Trophoblast cell (in vitro differentiated cells and primary cell): ENCODE measurements at regions not wholly inside any gene's neighbourhood (a gene's known extent, or its start where the extent isn't known, plus 50 kb on each side); places are given as distances from the start of the nearest gene placed in this dataset.

Experiments used
- DNase-seq, 2 donors: peaks; one replicate each; pipeline ENCODE4 v3.0.0-alpha.2; 2016
- H2AFZ ChIP-seq: 2 replicates; pipeline ENCODE4 v1.6.1; 2013; ENCODE audit warnings: low read length, moderate library complexity, mild to moderate bottlenecking; ENCODE audit not compliant: insufficient read depth, poor library complexity
- H2AK5ac ChIP-seq: 2 replicates; pipeline ENCODE4 v1.6.1; 2013; ENCODE audit warnings: mild to moderate bottlenecking, low read length
- H2BK120ac ChIP-seq: 2 replicates; pipeline ENCODE4 v1.6.1; 2013; ENCODE audit warnings: low read length, mild to moderate bottlenecking, moderate library complexity; ENCODE audit not compliant: insufficient read depth, poor library complexity
- H2BK12ac ChIP-seq: 2 replicates; pipeline ENCODE4 v1.6.1; 2013; ENCODE audit warnings: mild to moderate bottlenecking, low read length, moderate library complexity
- H2BK5ac ChIP-seq: 2 replicates; pipeline ENCODE4 v1.6.1; 2013; ENCODE audit warnings: low read length, low read depth, moderate library complexity, mild to moderate bottlenecking; ENCODE audit not compliant: poor library complexity
- H3K14ac ChIP-seq: 2 replicates; pipeline ENCODE4 v1.6.1; 2013; ENCODE audit warnings: mild to moderate bottlenecking, low read length
- H3K18ac ChIP-seq: 2 replicates; pipeline ENCODE4 v1.6.1; 2013; ENCODE audit warnings: mild to moderate bottlenecking, low read length
- H3K23ac ChIP-seq: 2 replicates; pipeline ENCODE4 v1.6.1; 2013; ENCODE audit warnings: low read length
- H3K27ac ChIP-seq: 2 replicates; pipeline ENCODE4 v1.5.1; 2013; ENCODE audit warnings: low read depth, mild to moderate bottlenecking, inconsistent platforms, low read length, moderate library complexity
- H3K27me3 ChIP-seq: 2 replicates; pipeline ENCODE4 v1.6.1; 2013; ENCODE audit warnings: inconsistent platforms, mild to moderate bottlenecking, low read length, moderate library complexity; ENCODE audit not compliant: insufficient read depth
- H3K36me3 ChIP-seq, 2 experiments: 1 replicate in 1 of 2; 2 replicates in 1 of 2; pipeline ENCODE4 v1.6.1; 2013; ENCODE audit warnings: low read length in 2 of 2, mild to moderate bottlenecking in 2 of 2, moderate library complexity in 1 of 2; ENCODE audit not compliant: insufficient read depth in 2 of 2, control insufficient read depth in 1 of 2
- H3K4ac ChIP-seq: 2 replicates; pipeline ENCODE4 v1.6.1; 2013; ENCODE audit warnings: low read depth, mild to moderate bottlenecking, low read length, moderate library complexity
- H3K4me1 ChIP-seq, 2 experiments: 1 replicate in 1 of 2; 2 replicates in 1 of 2; pipeline ENCODE4 v1.6.1; 2013; ENCODE audit warnings: low read length in 2 of 2, mild to moderate bottlenecking in 2 of 2, moderate library complexity in 1 of 2; ENCODE audit not compliant: insufficient read depth in 2 of 2, control insufficient read depth in 1 of 2
- H3K4me2 ChIP-seq: 2 replicates; pipeline ENCODE4 v1.6.1; 2013; ENCODE audit warnings: inconsistent platforms, mild to moderate bottlenecking, low read length, moderate library complexity
- H3K4me3 ChIP-seq: 2 replicates; pipeline ENCODE4 v1.5.1; 2013; ENCODE audit warnings: mild to moderate bottlenecking, low read depth, low read length, inconsistent platforms
- H3K79me1 ChIP-seq: one replicate; pipeline ENCODE4 v1.6.1; 2013; ENCODE audit warnings: low read length
- H3K79me2 ChIP-seq: 2 replicates; pipeline ENCODE4 v1.6.1; 2013; ENCODE audit warnings: low read length, mild to moderate bottlenecking; ENCODE audit not compliant: control insufficient read depth, insufficient read depth, poor library complexity
- H3K9ac ChIP-seq: 2 replicates; pipeline ENCODE4 v1.6.1; 2013; ENCODE audit warnings: mild to moderate bottlenecking, low read length
- H3K9me3 ChIP-seq: 2 replicates; pipeline ENCODE4 v1.6.1; 2013; ENCODE audit warnings: low read depth, mild to moderate bottlenecking, control low read depth, inconsistent platforms, low read length; ENCODE audit not compliant: insufficient read depth
- H4K12ac ChIP-seq: 2 replicates; pipeline ENCODE4 v1.6.1; 2013; ENCODE audit warnings: low read depth, mild to moderate bottlenecking, low read length, moderate library complexity
- H4K8ac ChIP-seq: 2 replicates; pipeline ENCODE4 v1.6.1; 2013; ENCODE audit warnings: low read depth, mild to moderate bottlenecking, low read length, moderate library complexity
- H4K91ac ChIP-seq: one replicate; pipeline ENCODE4 v1.6.1; 2013; ENCODE audit warnings: low read depth, mild to moderate bottlenecking, low read length, moderate library complexity
- WGBS: extraction: QIAGEN DNeasy Blood & Tissue Kit; methylation state at CpG from one replicate; pipeline ENCODE4 v1.1.7; 2013; ENCODE audit warnings: missing lambda C conversion rate; ENCODE audit not compliant: insufficient read length, insufficient coverage; ENCODE audit errors: extremely low coverage; 5-methylcytosine and 5-hydroxymethylcytosine counted together

- Histone ChIP-seq H3K36me3 (no peaks in the 10 kb centered on the region), H4K12ac (no peak overlapping the region), H3K23ac (no peak overlapping the region), H2BK5ac (no peak overlapping the region), H3K79me1 (no peaks in the 10 kb centered on the region), H3K4ac (no peak overlapping the region), H3K14ac (no peak overlapping the region), H2AFZ (no peak overlapping the region), H3K18ac (no peak overlapping the region), H3K9ac (no peak overlapping the region), H3K9me3 (no peaks in the 10 kb centered on the region), H3K4me2 (no peak overlapping the region), H4K8ac (no peak overlapping the region), H2AK5ac (no peak overlapping the region), H2BK12ac (no peak overlapping the region), H3K4me1 (no peaks in the 10 kb centered on the region), H3K27ac (no peak overlapping the region), H4K91ac (no peak overlapping the region), H2BK120ac (no peak overlapping the region), H3K27me3 (no peaks in the 10 kb centered on the region), H3K79me2 (no peaks in the 10 kb centered on the region), H3K4me3 (no peak overlapping the region)
- DNase-seq: no peak
- no CpG with 5 or more reads among the region's 11 CpGs for WGBS
These were observed 615.4 kb downstream of the PTPRU start for GRCh38 chr1:29851691-29852090.

- WGBS: no CpG with 5 or more reads among the region's 14 CpGs
These were observed 613.9 kb downstream of the PTPRU start for GRCh38 chr1:29849991-29850757.

GRCh38 chr1:29849038-29849750 lies 612.9 kb downstream of the PTPRU start:
- DNase-seq: peak; percentile 17 to 58
- Histone ChIP-seq H4K12ac (no peak overlapping the region), H3K9ac (no peak overlapping the region)

More at GRCh38 chr1:29849991-29850757, 613.9 kb downstream of the PTPRU start:
- no peak overlapping the region for H3K9ac ChIP-seq
- H2AFZ ChIP-seq: no peak overlapping the region
- no peak overlapping the region for H3K27ac ChIP-seq
- no peaks in the 10 kb centered on the region for H3K9me3 ChIP-seq
- H2BK5ac ChIP-seq: no peak overlapping the region
- H2AK5ac ChIP-seq: no peak overlapping the region
- H4K8ac ChIP-seq: no peak overlapping the region
- H2BK12ac ChIP-seq: no peak overlapping the region
- H3K36me3 ChIP-seq: no peaks in the 10 kb centered on the region
- H3K4me2 ChIP-seq: no peak overlapping the region
- H3K4ac ChIP-seq: no peak overlapping the region
- DNase-seq: no peak
- no peak overlapping the region for H3K4me3 ChIP-seq
- no peaks in the 10 kb centered on the region for H3K27me3 ChIP-seq
- no peaks in the 10 kb centered on the region for H3K79me1 ChIP-seq
- no peaks in the 10 kb centered on the region for H3K79me2 ChIP-seq
- no peak overlapping the region for H3K18ac ChIP-seq
- no peaks in the 10 kb centered on the region for H3K4me1 ChIP-seq
- no peak overlapping the region for H3K23ac ChIP-seq
- no peak overlapping the region for H3K14ac ChIP-seq
- no peak overlapping the region for H4K12ac ChIP-seq
- no peak overlapping the region for H4K91ac ChIP-seq
- no peak overlapping the region for H2BK120ac ChIP-seq

GRCh38 chr1:29845910-29846309 lies 609.6 kb downstream of the PTPRU start:
- Histone ChIP-seq H3K23ac (no peak overlapping the region), H3K4me2 (no peak overlapping the region), H2BK120ac (no peak overlapping the region), H2BK5ac (no peak overlapping the region), H3K27me3 (no peaks in the 10 kb centered on the region), H4K12ac (no peak overlapping the region), H3K36me3 (no peaks in the 10 kb centered on the region), H2AK5ac (no peak overlapping the region), H3K79me2 (no peaks in the 10 kb centered on the region), H3K4me1 (no peaks in the 10 kb centered on the region), H3K14ac (no peak overlapping the region), H3K4ac (no peak overlapping the region), H3K18ac (no peak overlapping the region), H4K8ac (no peak overlapping the region), H3K4me3 (no peak overlapping the region), H3K9me3 (peaks cover 11% of the 10 kb centered on the region), H3K79me1 (no peaks in the 10 kb centered on the region), H3K9ac (no peak overlapping the region), H4K91ac (no peak overlapping the region), H3K27ac (no peak overlapping the region), H2BK12ac (no peak overlapping the region), H2AFZ (no peak overlapping the region)
- no CpG with 5 or more reads among the region's 12 CpGs for WGBS
- DNase-seq: no peak

More at GRCh38 chr1:29849038-29849750, 612.9 kb downstream of the PTPRU start:
- no peak overlapping the region for H2BK120ac ChIP-seq
- H3K4me1 ChIP-seq: no peaks in the 10 kb centered on the region
- H2AFZ ChIP-seq: no peak overlapping the region
- H3K4me3 ChIP-seq: no peak overlapping the region
- no peak overlapping the region for H3K14ac ChIP-seq
- H3K79me2 ChIP-seq: no peaks in the 10 kb centered on the region
- no peaks in the 10 kb centered on the region for H3K36me3 ChIP-seq
- H2BK5ac ChIP-seq: no peak overlapping the region
- no peak overlapping the region for H3K27ac ChIP-seq
- no peak overlapping the region for H4K91ac ChIP-seq
- H2BK12ac ChIP-seq: no peak overlapping the region
- H3K18ac ChIP-seq: no peak overlapping the region
- no peak overlapping the region for H3K4me2 ChIP-seq
- H4K8ac ChIP-seq: no peak overlapping the region
- peaks cover under 1% of the 10 kb centered on the region for H3K9me3 ChIP-seq
- no CpG with 5 or more reads among the region's 10 CpGs for WGBS
- no peak overlapping the region for H3K23ac ChIP-seq
- no peaks in the 10 kb centered on the region for H3K79me1 ChIP-seq
- no peak overlapping the region for H3K4ac ChIP-seq
- no peaks in the 10 kb centered on the region for H3K27me3 ChIP-seq
- H2AK5ac ChIP-seq: no peak overlapping the region
